Lower leg skin (tissue), 3 donors: ENCODE measurements at regions not wholly inside any gene's neighbourhood (a gene's known extent, or its start where the extent isn't known, plus 50 kb on each side); places are given as distances from the start of the nearest gene placed in this dataset.

Experiments
- POLR2A ChIP-seq, 2 donors: fragments of 450-650 bp; IDR thresholded peaks; one replicate each; pipeline ENCODE4 v1.6.1; 2016 to 2017; ENCODE audit warnings: antibody characterized with exemption in 2 of 2, mild to moderate bottlenecking in 1 of 2, moderate library complexity in 1 of 2
- TF ChIP-seq, protein P1 (sequence below), 3 donors: fragments of 450-650 bp; IDR thresholded peaks; one replicate each; pipeline ENCODE4 v1.5.1; 2016; ENCODE audit warnings: antibody characterized with exemption in 3 of 3, mild to moderate bottlenecking in 3 of 3, moderate library complexity in 2 of 3

- no peak for TF ChIP-seq POLR2A (IDR thresholded peaks at IDR 0.05)
- TF ChIP-seq, protein P1, sequence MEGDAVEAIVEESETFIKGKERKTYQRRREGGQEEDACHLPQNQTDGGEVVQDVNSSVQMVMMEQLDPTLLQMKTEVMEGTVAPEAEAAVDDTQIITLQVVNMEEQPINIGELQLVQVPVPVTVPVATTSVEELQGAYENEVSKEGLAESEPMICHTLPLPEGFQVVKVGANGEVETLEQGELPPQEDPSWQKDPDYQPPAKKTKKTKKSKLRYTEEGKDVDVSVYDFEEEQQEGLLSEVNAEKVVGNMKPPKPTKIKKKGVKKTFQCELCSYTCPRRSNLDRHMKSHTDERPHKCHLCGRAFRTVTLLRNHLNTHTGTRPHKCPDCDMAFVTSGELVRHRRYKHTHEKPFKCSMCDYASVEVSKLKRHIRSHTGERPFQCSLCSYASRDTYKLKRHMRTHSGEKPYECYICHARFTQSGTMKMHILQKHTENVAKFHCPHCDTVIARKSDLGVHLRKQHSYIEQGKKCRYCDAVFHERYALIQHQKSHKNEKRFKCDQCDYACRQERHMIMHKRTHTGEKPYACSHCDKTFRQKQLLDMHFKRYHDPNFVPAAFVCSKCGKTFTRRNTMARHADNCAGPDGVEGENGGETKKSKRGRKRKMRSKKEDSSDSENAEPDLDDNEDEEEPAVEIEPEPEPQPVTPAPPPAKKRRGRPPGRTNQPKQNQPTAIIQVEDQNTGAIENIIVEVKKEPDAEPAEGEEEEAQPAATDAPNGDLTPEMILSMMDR (IDR thresholded peaks at IDR 0.05) = no peak
These were observed 167.7 kb downstream of the PJA1 start for GRCh38 chrX:68997511-68997910.
